HEK293 (cell line): ENCODE measurements at regions not wholly inside any gene's neighbourhood (a gene's known extent, or its start where the extent isn't known, plus 50 kb on each side); places are given as distances from the start of the nearest gene placed in this dataset.

Source experiments
- CTCF ChIA-PET: fragments of 350-600 bp; formaldehyde crosslinking; extraction: SDS; loops from one replicate; lab custom pipeline; 2021; ENCODE audit warnings: antibody characterized with exemption; lab: Yijun Ruan, JAX
- POLR2A ChIA-PET: fragments of 300-600 bp; formaldehyde crosslinking; extraction: SDS; loops from one replicate; lab custom pipeline; 2020; ENCODE audit warnings: antibody characterized with exemption, inconsistent platforms; lab: Yijun Ruan, JAX
- H3K27ac ChIP-seq: fragments of 200-500 bp; sonication (Bioruptor generic); 2 replicates; pipeline ENCODE4 v1.5.1; 2014; ENCODE audit warnings: low read depth, low read length, control low read depth, inconsistent platforms; ENCODE audit errors: extremely low read depth
- H3K36me3 ChIP-seq, 2 experiments: fragments of 200-500 bp in 1 of 2; sonication (Bioruptor generic) in 1 of 2; 1 replicate in 1 of 2; 2 replicates in 1 of 2; pipeline ENCODE4 v1.5.1; 2014 to 2017; ENCODE audit warnings: inconsistent platforms in 2 of 2, low read length in 2 of 2; ENCODE audit not compliant: control insufficient read depth in 2 of 2, insufficient read depth in 1 of 2
- H3K4me1 ChIP-seq: fragments of 200-500 bp; sonication (Bioruptor generic); 2 replicates; pipeline ENCODE4 v1.5.1; 2014; ENCODE audit warnings: mild to moderate bottlenecking, low read length, inconsistent platforms; ENCODE audit not compliant: control insufficient read depth, insufficient read depth
- H3K4me3 ChIP-seq: 2 replicates; pipeline ENCODE4 v1.5.1; 2011; ENCODE audit warnings: low read depth, mild to moderate bottlenecking, control low read depth, low read length, moderate library complexity
- H3K9me3 ChIP-seq: fragments of 200-500 bp; sonication (Bioruptor generic); 2 replicates; pipeline ENCODE4 v1.5.1; 2014; ENCODE audit warnings: low read depth, low read length, inconsistent platforms; ENCODE audit not compliant: control insufficient read depth, insufficient read depth
- EGR2 ChIP-seq: fragments of 450-650 bp; formaldehyde crosslinking; IDR thresholded peaks from 2 replicates; pipeline ENCODE4 v1.5.1; 2016; ENCODE audit warnings: low read depth, missing biosample characterization, missing genetic modification characterization
- GFI1B ChIP-seq: fragments of 450-650 bp; formaldehyde crosslinking; IDR thresholded peaks from 2 replicates; pipeline ENCODE4 v1.5.1; 2016; ENCODE audit warnings: missing biosample characterization, missing genetic modification characterization
- GLI2 ChIP-seq: fragments of 450-650 bp; formaldehyde crosslinking; IDR thresholded peaks from 2 replicates; pipeline ENCODE4; 2017; ENCODE audit warnings: missing biosample characterization, missing genetic modification characterization, low read depth, borderline replicate concordance
- GLI4 ChIP-seq: fragments of 450-650 bp; formaldehyde crosslinking; IDR thresholded peaks from 2 replicates; pipeline ENCODE4 v1.5.1; 2016; ENCODE audit warnings: missing biosample characterization, missing genetic modification characterization
- HOXC10 ChIP-seq: sonication (generic); formaldehyde crosslinking; IDR thresholded peaks from 2 replicates; pipeline ENCODE4 v1.8.1; 2023; ENCODE audit warnings: mild to moderate bottlenecking, missing genetic modification reagents
- HOXD13 ChIP-seq: sonication (generic); formaldehyde crosslinking; IDR thresholded peaks from 2 replicates; pipeline ENCODE4 v1.8.0; 2022; ENCODE audit warnings: missing genetic modification reagents, borderline replicate concordance
- KLF1 ChIP-seq: fragments of 450-650 bp; formaldehyde crosslinking; IDR thresholded peaks from 2 replicates; pipeline ENCODE4 v1.5.1; 2016; ENCODE audit warnings: missing biosample characterization, missing genetic modification characterization
- KLF7 ChIP-seq: fragments of 450-650 bp; formaldehyde crosslinking; IDR thresholded peaks from 2 replicates; pipeline ENCODE4 v1.5.1; 2016; ENCODE audit warnings: missing biosample characterization, missing genetic modification characterization, borderline replicate concordance
- OSR2 ChIP-seq: fragments of 450-650 bp; formaldehyde crosslinking; IDR thresholded peaks from 2 replicates; pipeline ENCODE4 v1.5.1; 2016; ENCODE audit warnings: missing biosample characterization, missing genetic modification characterization
- REPIN1 ChIP-seq: fragments of 450-650 bp; formaldehyde crosslinking; IDR thresholded peaks from 2 replicates; pipeline ENCODE4 v1.5.1; 2017; ENCODE audit warnings: missing biosample characterization, missing genetic modification characterization, low read depth
- TCF7L2 ChIP-seq: IDR thresholded peaks from 2 replicates; pipeline ENCODE4 v1.6.1; 2011; ENCODE audit warnings: low read depth, mild to moderate bottlenecking, inconsistent platforms, low read length, moderate library complexity, borderline replicate concordance
- ZBTB17 ChIP-seq: fragments of 450-650 bp; formaldehyde crosslinking; IDR thresholded peaks from 2 replicates; pipeline ENCODE4 v1.5.1; 2016; ENCODE audit warnings: missing biosample characterization, missing genetic modification characterization
- ZFP69B ChIP-seq: fragments of 450-650 bp; formaldehyde crosslinking; IDR thresholded peaks from 2 replicates; pipeline ENCODE4 v1.5.1; 2016; ENCODE audit warnings: missing biosample characterization, missing genetic modification characterization
- ZNF132 ChIP-seq: fragments of 450-650 bp; formaldehyde crosslinking; IDR thresholded peaks from 2 replicates; pipeline ENCODE4 v1.5.1; 2017; ENCODE audit warnings: missing biosample characterization, missing genetic modification characterization, borderline replicate concordance
- ZNF155 ChIP-seq: fragments of 450-650 bp; formaldehyde crosslinking; IDR thresholded peaks from 2 replicates; pipeline ENCODE4 v1.5.1; 2016; ENCODE audit warnings: missing biosample characterization, missing genetic modification characterization
- ZNF16 ChIP-seq: fragments of 450-650 bp; formaldehyde crosslinking; IDR thresholded peaks from 2 replicates; pipeline ENCODE4 v1.5.1; 2016; ENCODE audit warnings: low read depth, missing biosample characterization, missing genetic modification characterization
- ZNF221 ChIP-seq: fragments of 450-650 bp; formaldehyde crosslinking; IDR thresholded peaks from 2 replicates; pipeline ENCODE4 v1.5.1; 2017; ENCODE audit warnings: missing biosample characterization, missing genetic modification characterization, borderline replicate concordance
- ZNF223 ChIP-seq: fragments of 450-650 bp; formaldehyde crosslinking; IDR thresholded peaks from 2 replicates; pipeline ENCODE4 v1.5.1; 2016; ENCODE audit warnings: missing biosample characterization, missing genetic modification characterization
- ZNF23 ChIP-seq: fragments of 450-650 bp; formaldehyde crosslinking; IDR thresholded peaks from 2 replicates; pipeline ENCODE4 v1.5.1; 2016; ENCODE audit warnings: missing biosample characterization, missing genetic modification characterization, borderline replicate concordance
- ZNF239 ChIP-seq: fragments of 450-650 bp; formaldehyde crosslinking; IDR thresholded peaks from 2 replicates; pipeline ENCODE4 v1.5.1; 2016; ENCODE audit warnings: missing biosample characterization, missing genetic modification characterization
- ZNF335 ChIP-seq: fragments of 450-650 bp; formaldehyde crosslinking; conservative IDR thresholded peaks from 2 replicates; pipeline ENCODE4 v1.5.1; 2016; ENCODE audit warnings: missing biosample characterization, missing genetic modification characterization
- ZNF391 ChIP-seq: fragments of 450-650 bp; formaldehyde crosslinking; IDR thresholded peaks from 2 replicates; pipeline ENCODE4 v1.5.1; 2016; ENCODE audit warnings: low read depth, missing biosample characterization, missing genetic modification characterization, borderline replicate concordance
- ZNF449 ChIP-seq: fragments of 450-650 bp; formaldehyde crosslinking; IDR thresholded peaks from 2 replicates; pipeline ENCODE4 v1.5.1; 2017; ENCODE audit warnings: missing biosample characterization, mild to moderate bottlenecking, missing genetic modification characterization, moderate library complexity
- ZNF501 ChIP-seq: fragments of 450-650 bp; formaldehyde crosslinking; IDR thresholded peaks from 2 replicates; pipeline ENCODE4 v1.5.1; 2016; ENCODE audit warnings: missing biosample characterization, missing genetic modification characterization
- ZNF514 ChIP-seq: fragments of 450-650 bp; formaldehyde crosslinking; IDR thresholded peaks from 2 replicates; pipeline ENCODE4 v1.5.1; 2016; ENCODE audit warnings: missing biosample characterization, missing genetic modification characterization
- ZNF596 ChIP-seq: fragments of 450-650 bp; IDR thresholded peaks from 2 replicates; pipeline ENCODE4 v1.5.0; 2018; ENCODE audit warnings: missing biosample characterization, mild to moderate bottlenecking, missing genetic modification characterization, moderate library complexity
- ZNF623 ChIP-seq: fragments of 450-650 bp; formaldehyde crosslinking; IDR thresholded peaks from 2 replicates; pipeline ENCODE4 v1.5.1; 2016; ENCODE audit warnings: missing biosample characterization, missing genetic modification characterization
- ZNF645 ChIP-seq: fragments of 450-650 bp; formaldehyde crosslinking; IDR thresholded peaks from 2 replicates; pipeline ENCODE4; 2016; ENCODE audit warnings: missing biosample characterization, missing genetic modification characterization
- ZNF747 ChIP-seq: fragments of 450-650 bp; formaldehyde crosslinking; IDR thresholded peaks from 2 replicates; pipeline ENCODE4 v1.5.1; 2016; ENCODE audit warnings: missing biosample characterization, missing genetic modification characterization
- ZNF768 ChIP-seq: fragments of 450-650 bp; formaldehyde crosslinking; IDR thresholded peaks from 2 replicates; pipeline ENCODE4 v1.5.1; 2018; ENCODE audit warnings: missing biosample characterization, mild to moderate bottlenecking, missing genetic modification characterization
- ZSCAN30 ChIP-seq: fragments of 450-650 bp; IDR thresholded peaks from 2 replicates; pipeline ENCODE4 v1.5.1; 2018; ENCODE audit warnings: missing biosample characterization, mild to moderate bottlenecking, missing genetic modification characterization, moderate library complexity
- TF ChIP-seq, protein P1 (sequence below): fragments of 450-650 bp; formaldehyde crosslinking; IDR thresholded peaks from 2 replicates; pipeline ENCODE4 v1.5.1; 2016; ENCODE audit warnings: missing biosample characterization, missing genetic modification characterization

DNA sequence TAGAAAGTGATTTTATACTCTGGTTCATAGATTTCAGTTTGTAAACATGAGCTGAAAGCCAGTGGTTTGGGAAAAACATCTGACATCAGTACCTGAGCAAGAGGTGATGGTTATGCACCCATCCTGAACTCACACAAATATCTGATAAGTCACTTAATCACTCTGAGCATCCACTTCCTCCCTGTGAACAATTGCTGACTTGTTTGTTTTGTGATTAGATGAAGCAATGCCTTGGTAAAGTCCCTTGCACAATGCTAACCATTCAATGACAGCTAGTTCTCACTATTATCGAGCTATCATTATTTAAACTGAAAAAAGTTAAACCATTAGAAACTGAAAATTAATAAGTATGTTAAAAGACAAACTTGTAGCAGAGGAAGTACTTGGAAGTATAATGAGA lies 303.0 kb downstream of the PLOD2 start (continued):
- TF ChIP-seq ZNF16 (no peak), ZNF155 (tag by site-specific recombination) (no peak), ZNF596 (no peak), ZNF514 (no peak), KLF1 (tag by site-specific recombination) (no peak), GFI1B (no peak)

GRCh38 chr3:145864336-145864735 lies 296.6 kb downstream of the PLOD2 start:
- Histone ChIP-seq H3K4me3 (no peak overlapping the region), H3K4me1 (no peaks in the 10 kb centered on the region), H3K27ac (no peak overlapping the region), H3K9me3 (no peaks in the 10 kb centered on the region), H3K36me3 (no peaks in the 10 kb centered on the region)
- ChIA-PET CTCF (no interaction called here), POLR2A (no interaction called here)
- no peak for TF ChIP-seq ZNF239 (tag by site-specific recombination)
- no peak for TF ChIP-seq ZNF223 (tag by site-specific recombination)
- TF ChIP-seq ZNF221 (tag by site-specific recombination) = no peak
- no peak for TF ChIP-seq ZNF23 (tag by site-specific recombination)
- TF ChIP-seq ZNF747 = no peak
- TF ChIP-seq EGR2 = no peak
- no peak for TF ChIP-seq HOXC10 (CRISPR knock-in tag)
- TF ChIP-seq ZNF132 = no peak
- no peak for TF ChIP-seq ZNF623 (tag by site-specific recombination)
- TF ChIP-seq ZBTB17 = no peak
- no peak for TF ChIP-seq ZNF645 (tag by site-specific recombination)
- no peak for TF ChIP-seq KLF7 (tag by site-specific recombination)
- no peak for TF ChIP-seq ZNF501 (tag by site-specific recombination)

GRCh38 chr3:145865399-145866018 lies 295.5 kb downstream of the PLOD2 start:
- POLR2A ChIA-PET = no interaction called here

DNA sequence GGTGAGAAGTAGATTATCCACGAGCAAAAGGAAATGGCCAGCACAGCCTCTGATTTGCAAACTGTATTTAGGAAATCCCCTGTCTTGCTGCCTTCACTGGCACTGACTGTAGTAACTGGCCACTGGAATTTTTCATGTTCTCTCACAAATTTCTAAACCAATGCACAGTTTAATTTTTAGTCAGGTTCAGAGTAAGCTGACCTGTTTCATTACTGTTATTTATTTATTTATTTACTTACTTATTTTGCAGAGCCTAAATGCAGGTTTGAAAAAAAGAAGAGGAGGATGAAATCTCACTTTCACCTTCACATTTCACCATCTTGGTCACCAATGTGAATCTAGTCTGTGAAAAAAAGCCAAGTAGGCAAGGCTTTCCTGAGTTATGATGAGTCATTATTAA lies 291.0 kb downstream of the PLOD2 start:
- ChIA-PET CTCF (no interaction called here), POLR2A (no interaction called here)
- H3K27ac ChIP-seq = no peak overlapping the region
- H3K9me3 ChIP-seq = no peaks in the 10 kb centered on the region
- no peaks in the 10 kb centered on the region for H3K36me3 ChIP-seq
- H3K4me3 ChIP-seq = no peak overlapping the region
- no peaks in the 10 kb centered on the region for H3K4me1 ChIP-seq
- TF ChIP-seq TCF7L2 (no peak), ZNF449 (no peak), ZFP69B (tag by site-specific recombination) (no peak), GLI2 (tag by site-specific recombination) (no peak), ZNF768 (tag by site-specific recombination) (no peak), ZSCAN30 (tag by site-specific recombination) (no peak), REPIN1 (tag by site-specific recombination) (no peak)
- TF ChIP-seq, protein P1, sequence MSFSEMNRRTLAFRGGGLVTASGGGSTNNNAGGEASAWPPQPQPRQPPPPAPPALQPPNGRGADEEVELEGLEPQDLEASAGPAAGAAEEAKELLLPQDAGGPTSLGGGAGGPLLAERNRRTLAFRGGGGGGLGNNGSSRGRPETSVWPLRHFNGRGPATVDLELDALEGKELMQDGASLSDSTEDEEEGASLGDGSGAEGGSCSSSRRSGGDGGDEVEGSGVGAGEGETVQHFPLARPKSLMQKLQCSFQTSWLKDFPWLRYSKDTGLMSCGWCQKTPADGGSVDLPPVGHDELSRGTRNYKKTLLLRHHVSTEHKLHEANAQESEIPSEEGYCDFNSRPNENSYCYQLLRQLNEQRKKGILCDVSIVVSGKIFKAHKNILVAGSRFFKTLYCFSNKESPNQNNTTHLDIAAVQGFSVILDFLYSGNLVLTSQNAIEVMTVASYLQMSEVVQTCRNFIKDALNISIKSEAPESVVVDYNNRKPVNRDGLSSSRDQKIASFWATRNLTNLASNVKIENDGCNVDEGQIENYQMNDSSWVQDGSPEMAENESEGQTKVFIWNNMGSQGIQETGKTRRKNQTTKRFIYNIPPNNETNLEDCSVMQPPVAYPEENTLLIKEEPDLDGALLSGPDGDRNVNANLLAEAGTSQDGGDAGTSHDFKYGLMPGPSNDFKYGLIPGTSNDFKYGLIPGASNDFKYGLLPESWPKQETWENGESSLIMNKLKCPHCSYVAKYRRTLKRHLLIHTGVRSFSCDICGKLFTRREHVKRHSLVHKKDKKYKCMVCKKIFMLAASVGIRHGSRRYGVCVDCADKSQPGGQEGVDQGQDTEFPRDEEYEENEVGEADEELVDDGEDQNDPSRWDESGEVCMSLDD (tag by site-specific recombination) = no peak

More at GRCh38 chr3:145865399-145866018, 295.5 kb downstream of the PLOD2 start:
- Histone ChIP-seq H3K27ac (no peak overlapping the region), H3K4me1 (no peaks in the 10 kb centered on the region), H3K4me3 (no peak overlapping the region), H3K36me3 (no peaks in the 10 kb centered on the region), H3K9me3 (no peaks in the 10 kb centered on the region)
- CTCF ChIA-PET = no interaction called here
- TF ChIP-seq GLI4 (tag by site-specific recombination) (no peak), ZNF391 (tag by site-specific recombination) (no peak), OSR2 (tag by site-specific recombination) (no peak), ZNF335 (tag by site-specific recombination) (no peak), HOXD13 (CRISPR knock-in tag) (no peak)
